DND-41 (cell line): ENCODE measurements at regions not wholly inside any gene's neighbourhood (a gene's known extent, or its start where the extent isn't known, plus 50 kb on each side); places are given as distances from the start of the nearest gene placed in this dataset.

ENCODE experiments used
- ATAC-seq: fragments of 200-7000 bp; cut with Tn5 transposase; 3 replicates; pipeline ENCODE4 v1.9.1; 2021; ENCODE audit warnings: low read depth; ENCODE audit not compliant: insufficient read depth
- DNase-seq: peaks from one replicate; pipeline ENCODE4 v3.0.0-alpha.2; 2020
- H2AFZ ChIP-seq: 2 replicates; pipeline ENCODE4 v1.6.0; 2012; ENCODE audit warnings: low read depth, low read length
- H3K27ac ChIP-seq: 2 replicates; pipeline ENCODE4 v1.5.1; 2012; ENCODE audit warnings: low read length, inconsistent platforms
- H3K27me3 ChIP-seq: fragments of 200-600 bp; sonication (generic); 2 replicates; pipeline ENCODE4 v1.6.0; 2012; ENCODE audit warnings: low read length, mild to moderate bottlenecking, inconsistent platforms; ENCODE audit not compliant: insufficient read depth, poor library complexity
- H3K36me3 ChIP-seq: 2 replicates; pipeline ENCODE4 v1.5.1; 2012; ENCODE audit warnings: low read length, inconsistent platforms; ENCODE audit not compliant: insufficient read depth
- H3K4me1 ChIP-seq: 2 replicates; pipeline ENCODE4 v1.5.1; 2012; ENCODE audit warnings: mild to moderate bottlenecking, low read length; ENCODE audit not compliant: insufficient read depth
- H3K4me2 ChIP-seq: 2 replicates; pipeline ENCODE4 v1.6.0; 2012; ENCODE audit warnings: mild to moderate bottlenecking, moderate library complexity, low read length, inconsistent platforms; ENCODE audit not compliant: insufficient read depth
- H3K4me3 ChIP-seq, 2 experiments: fragments of 200-600 bp in 1 of 2; shearing (Covaris generic) in 1 of 2; 2 replicates each; pipeline ENCODE4 v1.5.1; 2012 to 2016; ENCODE audit warnings: inconsistent platforms in 2 of 2, low read length in 2 of 2, mild to moderate bottlenecking in 2 of 2, low read depth in 1 of 2, moderate library complexity in 1 of 2
- H3K79me2 ChIP-seq: 2 replicates; pipeline ENCODE4 v1.6.0; 2012; ENCODE audit warnings: low read length, inconsistent platforms; ENCODE audit not compliant: insufficient read depth
- H3K9ac ChIP-seq: 2 replicates; pipeline ENCODE4 v1.6.0; 2012; ENCODE audit warnings: low read depth, mild to moderate bottlenecking, inconsistent platforms, low read length, moderate library complexity
- H3K9me3 ChIP-seq: 2 replicates; pipeline ENCODE4 v1.5.1; 2012; ENCODE audit warnings: low read length, moderate library complexity, mild to moderate bottlenecking, inconsistent platforms; ENCODE audit not compliant: insufficient read depth, severe bottlenecking
- H4K20me1 ChIP-seq: 2 replicates; pipeline ENCODE4 v1.6.0; 2012; ENCODE audit warnings: low read length; ENCODE audit not compliant: insufficient read depth
- EZH2 ChIP-seq: IDR thresholded peaks from 3 replicates; pipeline ENCODE4 v1.6.1; 2012; ENCODE audit warnings: borderline replicate concordance, low read depth, mild to moderate bottlenecking, moderate library complexity, low read length, inconsistent platforms; ENCODE audit not compliant: severe bottlenecking
- TF ChIP-seq, protein P1 (sequence below): IDR thresholded peaks from 2 replicates; pipeline ENCODE4 v1.5.1; 2012; ENCODE audit warnings: borderline replicate concordance, low read length, moderate library complexity, mild to moderate bottlenecking; ENCODE audit not compliant: poor library complexity, severe bottlenecking; ENCODE audit errors: extremely low read depth

GRCh38 chr16:86201746-86202145, 302.8 kb downstream of the IRF8 start:
- no peak overlapping the region for H3K27ac ChIP-seq
- TF ChIP-seq EZH2 = no peak
- TF ChIP-seq, protein P1, sequence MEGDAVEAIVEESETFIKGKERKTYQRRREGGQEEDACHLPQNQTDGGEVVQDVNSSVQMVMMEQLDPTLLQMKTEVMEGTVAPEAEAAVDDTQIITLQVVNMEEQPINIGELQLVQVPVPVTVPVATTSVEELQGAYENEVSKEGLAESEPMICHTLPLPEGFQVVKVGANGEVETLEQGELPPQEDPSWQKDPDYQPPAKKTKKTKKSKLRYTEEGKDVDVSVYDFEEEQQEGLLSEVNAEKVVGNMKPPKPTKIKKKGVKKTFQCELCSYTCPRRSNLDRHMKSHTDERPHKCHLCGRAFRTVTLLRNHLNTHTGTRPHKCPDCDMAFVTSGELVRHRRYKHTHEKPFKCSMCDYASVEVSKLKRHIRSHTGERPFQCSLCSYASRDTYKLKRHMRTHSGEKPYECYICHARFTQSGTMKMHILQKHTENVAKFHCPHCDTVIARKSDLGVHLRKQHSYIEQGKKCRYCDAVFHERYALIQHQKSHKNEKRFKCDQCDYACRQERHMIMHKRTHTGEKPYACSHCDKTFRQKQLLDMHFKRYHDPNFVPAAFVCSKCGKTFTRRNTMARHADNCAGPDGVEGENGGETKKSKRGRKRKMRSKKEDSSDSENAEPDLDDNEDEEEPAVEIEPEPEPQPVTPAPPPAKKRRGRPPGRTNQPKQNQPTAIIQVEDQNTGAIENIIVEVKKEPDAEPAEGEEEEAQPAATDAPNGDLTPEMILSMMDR = no peak
- no peak overlapping the region for H3K4me3 ChIP-seq
- no peaks in the 10 kb centered on the region for H3K4me1 ChIP-seq
- ATAC-seq = no peak
- no peaks in the 10 kb centered on the region for H3K36me3 ChIP-seq
- H3K9ac ChIP-seq = no peak overlapping the region
- H2AFZ ChIP-seq = no peak overlapping the region
- no peak overlapping the region for H3K4me2 ChIP-seq
- H3K27me3 ChIP-seq = peaks cover 21% of the 10 kb centered on the region
- H3K9me3 ChIP-seq = no peaks in the 10 kb centered on the region
- no peaks in the 10 kb centered on the region for H3K79me2 ChIP-seq
- no peak for DNase-seq
- H4K20me1 ChIP-seq = no peaks in the 10 kb centered on the region

- DNase-seq (no peak), ATAC-seq (no peak)
- no peak overlapping the region for H3K4me3 ChIP-seq
- no peaks in the 10 kb centered on the region for H3K4me1 ChIP-seq
- no peak overlapping the region for H3K9ac ChIP-seq
- H3K27ac ChIP-seq = no peak overlapping the region
- H4K20me1 ChIP-seq = no peaks in the 10 kb centered on the region
- no peak overlapping the region for H3K4me2 ChIP-seq
- H3K36me3 ChIP-seq = no peaks in the 10 kb centered on the region
- no peaks in the 10 kb centered on the region for H3K9me3 ChIP-seq
- TF ChIP-seq, protein P1 = no peak
- no peak for TF ChIP-seq EZH2
- H3K79me2 ChIP-seq = no peaks in the 10 kb centered on the region
- H3K27me3 ChIP-seq = peaks cover 16% of the 10 kb centered on the region
- H2AFZ ChIP-seq = no peak overlapping the region
These were observed 303.3 kb downstream of the IRF8 start for GRCh38 chr16:86202267-86202666.

DNA sequence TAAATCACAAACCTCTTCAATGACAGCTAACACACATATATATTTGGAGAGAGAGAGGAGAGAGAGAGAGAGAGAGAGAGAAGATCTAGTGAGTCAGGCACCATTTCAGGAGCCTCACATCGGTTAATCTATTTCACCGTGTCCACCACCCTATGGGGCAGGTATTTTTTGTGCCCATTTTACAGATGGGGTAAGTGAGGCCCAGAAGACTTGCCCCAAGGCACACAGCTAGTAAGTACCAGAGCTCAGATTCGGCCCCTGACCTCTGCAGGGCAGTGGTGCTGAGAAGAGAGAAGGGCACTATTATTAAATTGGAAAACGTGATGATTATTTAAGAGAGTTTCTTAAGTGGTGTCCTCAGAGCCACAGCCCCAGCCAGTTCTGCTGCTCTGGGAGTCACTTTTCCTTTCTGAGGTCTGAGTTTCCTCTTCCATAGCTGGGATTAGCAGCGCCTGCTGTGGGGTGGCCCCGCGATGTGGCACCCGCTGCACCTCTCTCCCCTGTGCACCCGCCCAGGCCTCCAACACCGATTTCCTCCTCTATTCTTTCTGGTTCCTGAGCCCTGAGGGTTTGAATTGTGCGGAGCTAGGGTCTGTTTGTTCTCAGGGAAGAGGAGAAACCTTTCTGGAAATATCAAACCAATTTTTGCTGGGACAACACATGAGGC, 303.9 kb downstream of the IRF8 start:
- Histone ChIP-seq H3K9me3 (no peaks in the 10 kb centered on the region), H3K36me3 (no peaks in the 10 kb centered on the region), H3K79me2 (no peaks in the 10 kb centered on the region), H3K4me1 (no peaks in the 10 kb centered on the region), H2AFZ (no peak overlapping the region), H3K9ac (no peak overlapping the region), H3K27me3 (peaks cover 11% of the 10 kb centered on the region), H3K4me3 (no peak overlapping the region), H3K4me2 (no peak overlapping the region), H3K27ac (no peak overlapping the region), H4K20me1 (no peaks in the 10 kb centered on the region)
- ATAC-seq (no peak), DNase-seq (no peak)
- TF ChIP-seq, protein P1 = no peak
- no peak for TF ChIP-seq EZH2
